GM12878 (cell line): ENCODE measurements at regions not wholly inside any gene's neighbourhood (a gene's known extent, or its start where the extent isn't known, plus 50 kb on each side); places are given as distances from the start of the nearest gene placed in this dataset.

Experiments
- BHLHE40 ChIP-seq, 2 experiments: fragments of 450-650 bp in 1 of 2; IDR thresholded peaks; 2 replicates each; pipeline ENCODE4 v1.6.1; 2011 to 2017; ENCODE audit warnings: low read depth in 2 of 2, borderline replicate concordance in 1 of 2, improper control_type of control experiment in 1 of 2, low read length in 1 of 2, mild to moderate bottlenecking in 1 of 2
- CBX5 ChIP-seq: sonication (generic); IDR thresholded peaks from 2 replicates; pipeline ENCODE4 v1.6.1; 2016; ENCODE audit warnings: low read depth, moderate library complexity, mild to moderate bottlenecking, inconsistent platforms
- CEBPB ChIP-seq, 2 experiments: fragments of 150-350 bp in 1 of 2; IDR thresholded peaks; 2 replicates each; pipeline ENCODE4 v1.6.1; 2012 to 2014; ENCODE audit warnings: low read depth in 2 of 2, low read length in 2 of 2, borderline replicate concordance in 1 of 2, inconsistent platforms in 1 of 2
- JUND ChIP-seq: IDR thresholded peaks from 2 replicates; pipeline ENCODE4 v1.6.1; 2012; ENCODE audit warnings: low read depth, mild to moderate bottlenecking, low read length, improper control_type of control experiment, moderate library complexity
- NFXL1 ChIP-seq: fragments of 450-650 bp; IDR thresholded peaks from 2 replicates; pipeline ENCODE4 v1.6.1; 2017; ENCODE audit warnings: antibody characterized with exemption, mild to moderate bottlenecking, borderline replicate concordance
- PRDM15 ChIP-seq: fragments of 450-650 bp; formaldehyde crosslinking; IDR thresholded peaks from 2 replicates; pipeline ENCODE4 v1.4.0; 2020; ENCODE audit warnings: mild to moderate bottlenecking, moderate library complexity
- RCOR1 ChIP-seq: conservative IDR thresholded peaks from 2 replicates; pipeline ENCODE4 v1.6.1; 2012; ENCODE audit warnings: low read depth, low read length, improper control_type of control experiment
- YBX1 ChIP-seq: fragments of 450-650 bp; IDR thresholded peaks from 2 replicates; pipeline ENCODE4 v1.6.1; 2016; ENCODE audit warnings: antibody characterized with exemption
- ZNF274 ChIP-seq: IDR thresholded peaks from one replicate; pipeline ENCODE4 v1.8.0; 2011; ENCODE audit not compliant: insufficient read length, insufficient read depth
- TF ChIP-seq, protein P1 (sequence below), 3 experiments: IDR thresholded peaks in 2 of 3; conservative IDR thresholded peaks in 1 of 3; 2 replicates each; pipeline ENCODE4 v1.5.1; 2011; ENCODE audit warnings: low read depth in 3 of 3, low read length in 3 of 3, mild to moderate bottlenecking in 3 of 3, control low read depth in 2 of 3, moderate library complexity in 2 of 3, inconsistent platforms in 1 of 3, mixed read lengths in 1 of 3; ENCODE audit not compliant: control insufficient read depth in 2 of 3, insufficient read depth in 1 of 3; ENCODE audit errors: extremely low read depth in 1 of 3
- TF ChIP-seq, protein P2 (sequence below): fragments of 450-650 bp; IDR thresholded peaks from 2 replicates; pipeline ENCODE4 v1.6.1; 2017; ENCODE audit warnings: mild to moderate bottlenecking

DNA sequence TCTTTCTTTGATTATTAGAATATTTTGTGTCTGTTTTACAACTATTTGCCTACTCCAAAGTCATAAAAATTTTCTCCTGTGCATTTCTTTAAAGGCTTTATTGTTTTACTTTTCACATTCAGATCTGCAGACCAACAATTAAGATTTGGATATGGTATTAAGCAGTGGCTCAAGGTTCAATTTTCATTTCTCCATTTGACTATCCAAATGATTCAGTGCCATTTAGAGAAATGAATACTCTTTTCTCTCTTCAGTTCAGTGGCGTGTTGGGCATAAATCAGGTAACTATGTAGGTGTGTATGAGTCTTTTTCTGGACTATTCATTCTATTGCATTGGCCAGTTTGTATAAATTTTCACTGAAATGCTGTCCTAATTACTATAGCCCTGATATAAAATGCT, 57.3 kb upstream of the IL1R1 start:
- no peak for TF ChIP-seq RCOR1
- TF ChIP-seq CEBPB (IDR thresholded peaks at IDR 0.05; ENCODE audit: borderline replicate concordance in 1 of 2, low read depth in 2 of 2, low read length in 2 of 2) = no peak
- TF ChIP-seq ZNF274 = no peak
- TF ChIP-seq, protein P1, sequence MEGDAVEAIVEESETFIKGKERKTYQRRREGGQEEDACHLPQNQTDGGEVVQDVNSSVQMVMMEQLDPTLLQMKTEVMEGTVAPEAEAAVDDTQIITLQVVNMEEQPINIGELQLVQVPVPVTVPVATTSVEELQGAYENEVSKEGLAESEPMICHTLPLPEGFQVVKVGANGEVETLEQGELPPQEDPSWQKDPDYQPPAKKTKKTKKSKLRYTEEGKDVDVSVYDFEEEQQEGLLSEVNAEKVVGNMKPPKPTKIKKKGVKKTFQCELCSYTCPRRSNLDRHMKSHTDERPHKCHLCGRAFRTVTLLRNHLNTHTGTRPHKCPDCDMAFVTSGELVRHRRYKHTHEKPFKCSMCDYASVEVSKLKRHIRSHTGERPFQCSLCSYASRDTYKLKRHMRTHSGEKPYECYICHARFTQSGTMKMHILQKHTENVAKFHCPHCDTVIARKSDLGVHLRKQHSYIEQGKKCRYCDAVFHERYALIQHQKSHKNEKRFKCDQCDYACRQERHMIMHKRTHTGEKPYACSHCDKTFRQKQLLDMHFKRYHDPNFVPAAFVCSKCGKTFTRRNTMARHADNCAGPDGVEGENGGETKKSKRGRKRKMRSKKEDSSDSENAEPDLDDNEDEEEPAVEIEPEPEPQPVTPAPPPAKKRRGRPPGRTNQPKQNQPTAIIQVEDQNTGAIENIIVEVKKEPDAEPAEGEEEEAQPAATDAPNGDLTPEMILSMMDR (IDR thresholded peaks at IDR 0.05 in 2 of 3, conservative IDR thresholded peaks at IDR 0.05 in 1 of 3; ENCODE audit: control insufficient read depth in 2 of 3, extremely low read depth in 1 of 3, insufficient read depth in 1 of 3, low read depth in 3 of 3, low read length in 3 of 3) = no peak
- TF ChIP-seq NFXL1 = no peak
- TF ChIP-seq CBX5 = no peak
- no peak for TF ChIP-seq PRDM15
- TF ChIP-seq BHLHE40 (IDR thresholded peaks at IDR 0.05; ENCODE audit: borderline replicate concordance in 1 of 2, low read depth in 2 of 2, low read length in 1 of 2) = no peak
- TF ChIP-seq, protein P2, sequence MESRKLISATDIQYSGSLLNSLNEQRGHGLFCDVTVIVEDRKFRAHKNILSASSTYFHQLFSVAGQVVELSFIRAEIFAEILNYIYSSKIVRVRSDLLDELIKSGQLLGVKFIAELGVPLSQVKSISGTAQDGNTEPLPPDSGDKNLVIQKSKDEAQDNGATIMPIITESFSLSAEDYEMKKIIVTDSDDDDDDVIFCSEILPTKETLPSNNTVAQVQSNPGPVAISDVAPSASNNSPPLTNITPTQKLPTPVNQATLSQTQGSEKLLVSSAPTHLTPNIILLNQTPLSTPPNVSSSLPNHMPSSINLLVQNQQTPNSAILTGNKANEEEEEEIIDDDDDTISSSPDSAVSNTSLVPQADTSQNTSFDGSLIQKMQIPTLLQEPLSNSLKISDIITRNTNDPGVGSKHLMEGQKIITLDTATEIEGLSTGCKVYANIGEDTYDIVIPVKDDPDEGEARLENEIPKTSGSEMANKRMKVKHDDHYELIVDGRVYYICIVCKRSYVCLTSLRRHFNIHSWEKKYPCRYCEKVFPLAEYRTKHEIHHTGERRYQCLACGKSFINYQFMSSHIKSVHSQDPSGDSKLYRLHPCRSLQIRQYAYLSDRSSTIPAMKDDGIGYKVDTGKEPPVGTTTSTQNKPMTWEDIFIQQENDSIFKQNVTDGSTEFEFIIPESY = no peak
- TF ChIP-seq YBX1 = no peak
- TF ChIP-seq JUND = 0 out of 2 replicates have a peak, but pooled peaks have one; percentile 12
